Caco-2 (cell line): ENCODE measurements at regions not wholly inside any gene's neighbourhood (a gene's known extent, or its start where the extent isn't known, plus 50 kb on each side); places are given as distances from the start of the nearest gene placed in this dataset.

ENCODE experiments used
- BruUV-seq: library from RNA; stranded (reverse); fragments of 400-500 nt; replicated peaks from 2 replicates; lab custom pipeline; 2021; lab: Mats Ljungman, UMichigan
- CTCF ChIA-PET: fragments of 300-600 bp; sonication (Branson Sonifier 250); formaldehyde crosslinking; loops from one replicate; lab custom pipeline; 2022; ENCODE audit warnings: antibody characterized with exemption; lab: Charles Lee
- POLR2A ChIA-PET: fragments of 300-600 bp; sonication (Branson Sonifier 250); formaldehyde crosslinking; loops from one replicate; lab custom pipeline; 2022; ENCODE audit warnings: antibody characterized with exemption; lab: Charles Lee
- DNase-seq, 2 experiments: peaks; one replicate each; pipeline versions ENCODE4 v3.0.0 to v3.0.0-alpha.2; 2020 to 2022
- H3K27me3 ChIP-seq: replicated peaks from 2 replicates; pipeline ENCODE4 v1.6.0; 2011; ENCODE audit warnings: low read length; ENCODE audit not compliant: control insufficient read depth, insufficient read depth
- H3K36me3 ChIP-seq: 2 replicates; pipeline ENCODE4 v1.5.1; 2011; ENCODE audit warnings: low read length; ENCODE audit not compliant: control insufficient read depth, insufficient read depth
- H3K4me1 ChIP-seq: fragments of 250-450 bp; sonication (Bioruptor Pico); 2 replicates; pipeline ENCODE4 v1.5.1; 2020; ENCODE audit warnings: mild to moderate bottlenecking
- H3K4me3 ChIP-seq: 2 replicates; pipeline ENCODE4 v1.5.1; 2011; ENCODE audit warnings: low read depth, mild to moderate bottlenecking, control low read depth, low read length
- H3K9me3 ChIP-seq: fragments of 250-450 bp; sonication (Bioruptor Pico); 2 replicates; pipeline ENCODE4 v1.5.1; 2020; ENCODE audit warnings: mild to moderate bottlenecking, moderate library complexity
- H3K27ac Mint-ChIP-seq: one replicate; pipeline ENCODE4 v1.8.0; 2022; ENCODE audit warnings: mixed read lengths; ENCODE audit not compliant: unreplicated experiment
- H3K27me3 Mint-ChIP-seq: one replicate; pipeline ENCODE4 v1.8.0; 2022; ENCODE audit warnings: mixed read lengths; ENCODE audit not compliant: insufficient read depth, unreplicated experiment
- H3K36me3 Mint-ChIP-seq: one replicate; pipeline ENCODE4 v1.8.0; 2022; ENCODE audit warnings: mild to moderate bottlenecking, mixed read lengths; ENCODE audit not compliant: insufficient read depth, unreplicated experiment
- H3K4me1 Mint-ChIP-seq: one replicate; pipeline ENCODE4 v1.8.0; 2022; ENCODE audit warnings: low read depth, mixed read lengths; ENCODE audit not compliant: unreplicated experiment
- H3K4me3 Mint-ChIP-seq: one replicate; pipeline ENCODE4 v1.8.0; 2022; ENCODE audit warnings: mild to moderate bottlenecking, moderate library complexity, mixed read lengths; ENCODE audit not compliant: unreplicated experiment
- H3K9me3 Mint-ChIP-seq: one replicate; pipeline ENCODE4 v1.8.0; 2022; ENCODE audit warnings: mixed read lengths; ENCODE audit not compliant: unreplicated experiment
- intact Hi-C: fragments of 100-400 bp; cut with micrococcal nuclease; formaldehyde crosslinking; loops from one replicate; pipeline ENCODE4 v1.10.0; 2022; ENCODE audit not compliant: unreplicated experiment
- TF ChIP-seq, protein P1 (sequence below), 2 experiments: fragments of 200-600 bp in 1 of 2; IDR thresholded peaks; 1 replicate in 1 of 2; 2 replicates in 1 of 2; pipeline versions ENCODE4 v1.5.1 to v1.8.0; 2011 to 2022; ENCODE audit warnings: antibody characterized with exemption in 1 of 2, control low read depth in 1 of 2, inconsistent platforms in 1 of 2, low read depth in 1 of 2, low read length in 1 of 2, mild to moderate bottlenecking in 1 of 2, moderate library complexity in 1 of 2; ENCODE audit not compliant: insufficient read depth in 1 of 2, severe bottlenecking in 1 of 2, unreplicated experiment in 1 of 2

- Mint-ChIP-seq H3K36me3 (no peaks in the 10 kb centered on the region), H3K27me3 (no peaks in the 10 kb centered on the region), H3K4me3 (no peak overlapping the region), H3K27ac (peak overlapping the region; percentile 51), H3K9me3 (peaks cover 14% of the 10 kb centered on the region), H3K4me1 (peaks cover 42% of the 10 kb centered on the region)
- Histone ChIP-seq H3K4me1 (peaks cover 36% of the 10 kb centered on the region), H3K4me3 (no peak overlapping the region), H3K36me3 (no peaks in the 10 kb centered on the region), H3K9me3 (peaks cover 13% of the 10 kb centered on the region), H3K27me3 (no peaks in the 10 kb centered on the region)
- no TSS peak for BruUV-seq
- ChIA-PET CTCF (interaction anchor here (0.6 kb wide), 1 partner anchor 12 kb away, joined by 3 read pairs; no protein-coding TSS in a partner anchor), POLR2A (no interaction called here)
- intact Hi-C loops, result no loop called here
- no peak for DNase-seq
- TF ChIP-seq, protein P1, sequence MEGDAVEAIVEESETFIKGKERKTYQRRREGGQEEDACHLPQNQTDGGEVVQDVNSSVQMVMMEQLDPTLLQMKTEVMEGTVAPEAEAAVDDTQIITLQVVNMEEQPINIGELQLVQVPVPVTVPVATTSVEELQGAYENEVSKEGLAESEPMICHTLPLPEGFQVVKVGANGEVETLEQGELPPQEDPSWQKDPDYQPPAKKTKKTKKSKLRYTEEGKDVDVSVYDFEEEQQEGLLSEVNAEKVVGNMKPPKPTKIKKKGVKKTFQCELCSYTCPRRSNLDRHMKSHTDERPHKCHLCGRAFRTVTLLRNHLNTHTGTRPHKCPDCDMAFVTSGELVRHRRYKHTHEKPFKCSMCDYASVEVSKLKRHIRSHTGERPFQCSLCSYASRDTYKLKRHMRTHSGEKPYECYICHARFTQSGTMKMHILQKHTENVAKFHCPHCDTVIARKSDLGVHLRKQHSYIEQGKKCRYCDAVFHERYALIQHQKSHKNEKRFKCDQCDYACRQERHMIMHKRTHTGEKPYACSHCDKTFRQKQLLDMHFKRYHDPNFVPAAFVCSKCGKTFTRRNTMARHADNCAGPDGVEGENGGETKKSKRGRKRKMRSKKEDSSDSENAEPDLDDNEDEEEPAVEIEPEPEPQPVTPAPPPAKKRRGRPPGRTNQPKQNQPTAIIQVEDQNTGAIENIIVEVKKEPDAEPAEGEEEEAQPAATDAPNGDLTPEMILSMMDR (IDR thresholded peaks at IDR 0.05; ENCODE audit: insufficient read depth in 1 of 2, low read depth in 1 of 2, low read length in 1 of 2, severe bottlenecking in 1 of 2, unreplicated experiment in 1 of 2), result no peak
These were observed 129.9 kb upstream of the PITX1 start for GRCh38 chr5:135163964-135164363.

DNA sequence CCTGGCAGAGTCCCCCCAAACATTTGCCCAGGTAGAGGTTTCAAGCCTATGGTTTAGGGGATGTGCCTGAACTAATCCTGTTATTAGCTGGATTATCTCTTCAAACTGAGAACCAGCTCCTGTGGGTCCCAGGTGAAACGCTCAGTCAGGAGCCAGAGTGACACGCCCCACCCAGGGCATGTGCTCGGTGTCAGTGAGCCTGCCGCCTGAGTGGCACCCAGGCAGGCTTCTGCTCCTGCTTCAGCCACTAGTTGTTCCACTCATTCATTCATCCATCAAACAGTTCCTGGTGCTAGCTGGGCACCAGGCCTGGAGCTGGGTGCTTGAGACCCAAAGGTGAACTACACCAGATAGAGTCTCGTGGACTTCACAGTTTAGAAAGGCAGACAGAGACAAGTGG is 129.4 kb upstream of the PITX1 start:
- peaks cover 14% of the 10 kb centered on the region for H3K9me3 Mint-ChIP-seq
- Histone ChIP-seq H3K36me3 (no peaks in the 10 kb centered on the region), H3K9me3 (peaks cover 16% of the 10 kb centered on the region), H3K4me1 (peaks cover 42% of the 10 kb centered on the region), H3K4me3 (no peak overlapping the region), H3K27me3 (no peaks in the 10 kb centered on the region)
- H3K27me3 Mint-ChIP-seq, result no peaks in the 10 kb centered on the region
- ChIA-PET CTCF (interaction anchor here (0.6 kb wide), 1 partner anchor 12 kb away, joined by 3 read pairs; no protein-coding TSS in a partner anchor), POLR2A (no interaction called here)
- DNase-seq, result no peak
- no peak overlapping the region for H3K4me3 Mint-ChIP-seq
- H3K36me3 Mint-ChIP-seq, result no peaks in the 10 kb centered on the region
- peaks cover 46% of the 10 kb centered on the region for H3K4me1 Mint-ChIP-seq
- BruUV-seq, result no TSS peak
- H3K27ac Mint-ChIP-seq, result no peak overlapping the region
- TF ChIP-seq, protein P1 (IDR thresholded peaks at IDR 0.05; ENCODE audit: insufficient read depth in 1 of 2, low read depth in 1 of 2, low read length in 1 of 2, severe bottlenecking in 1 of 2, unreplicated experiment in 1 of 2), result no peak
- intact Hi-C loops, result no loop called here

GRCh38 chr5:135162661-135163265 is 128.7 kb upstream of the PITX1 start:
- TF ChIP-seq, protein P1 (IDR thresholded peaks at IDR 0.05; ENCODE audit: insufficient read depth in 1 of 2, low read depth in 1 of 2, low read length in 1 of 2, severe bottlenecking in 1 of 2, unreplicated experiment in 1 of 2), result peak in 1 of 2 experiments; percentile 41
- H3K4me3 Mint-ChIP-seq, result no peak overlapping the region
- no TSS peak for BruUV-seq
- peaks cover 51% of the 10 kb centered on the region for H3K4me1 Mint-ChIP-seq
- no peaks in the 10 kb centered on the region for H3K27me3 ChIP-seq
- no peaks in the 10 kb centered on the region for H3K36me3 ChIP-seq
- ChIA-PET CTCF (no interaction called here), POLR2A (no interaction called here)
- H3K4me3 ChIP-seq, result no peak overlapping the region
- no peaks in the 10 kb centered on the region for H3K36me3 Mint-ChIP-seq
- no peak for DNase-seq
- H3K27ac Mint-ChIP-seq, result peak overlapping the region; percentile 31
- no peaks in the 10 kb centered on the region for H3K27me3 Mint-ChIP-seq
- peaks cover 48% of the 10 kb centered on the region for H3K4me1 ChIP-seq
- peaks cover 18% of the 10 kb centered on the region for H3K9me3 Mint-ChIP-seq
- intact Hi-C loops, result no loop called here
- H3K9me3 ChIP-seq, result peaks cover 21% of the 10 kb centered on the region
